T-helper 9 cell (primary cell): ENCODE measurements at regions not wholly inside any gene's neighbourhood (a gene's known extent, or its start where the extent isn't known, plus 50 kb on each side); places are given as distances from the start of the nearest gene placed in this dataset.
"Not testable (repeated sequence)": the region's sequence is repeated elsewhere in the genome, so short reads cannot be mapped to it uniquely, and the experiment has no call there.

Source experiments
- DNase-seq: peaks from one replicate; pipeline ENCODE4 v3.0.0-alpha.2; 2020

DNA sequence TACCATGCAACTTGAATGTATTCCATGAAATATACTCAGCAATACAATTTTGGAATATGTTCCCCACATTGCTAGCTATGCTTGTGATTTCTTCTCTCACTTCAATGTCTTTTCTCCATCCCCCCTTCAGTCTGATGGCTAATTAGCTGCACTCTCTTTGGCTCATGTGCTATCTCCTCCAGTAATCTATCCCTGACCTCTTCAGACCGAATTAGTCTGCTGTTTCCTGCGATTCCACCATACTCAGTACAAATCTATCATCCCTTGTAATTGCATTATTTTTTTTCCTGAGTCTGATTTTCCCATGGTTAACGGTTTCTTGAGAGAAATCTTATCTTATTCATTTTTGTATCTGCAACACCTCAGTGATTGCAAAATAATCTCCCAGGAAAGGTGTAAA is 360.7 kb upstream of the CDH10 start:
- no peak for DNase-seq

DNA sequence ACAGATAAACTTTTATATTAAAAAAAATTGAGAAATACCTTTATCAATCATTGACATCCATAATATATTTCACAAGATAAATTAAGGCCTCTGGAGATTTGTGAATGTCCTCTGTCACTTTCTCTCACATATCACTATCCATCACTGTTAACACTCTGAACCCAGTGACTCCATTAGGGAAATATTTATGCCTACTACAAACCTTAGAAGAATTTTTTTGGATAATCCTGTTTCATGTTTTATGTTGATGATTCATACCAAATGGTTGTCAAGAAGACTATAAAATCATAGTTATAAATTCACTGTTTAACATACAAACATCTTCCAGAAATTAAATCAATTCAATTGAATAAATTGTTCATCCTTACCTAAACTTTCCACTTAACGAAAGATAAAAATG is 357.6 kb upstream of the CDH10 start:
- no peak for DNase-seq

DNA sequence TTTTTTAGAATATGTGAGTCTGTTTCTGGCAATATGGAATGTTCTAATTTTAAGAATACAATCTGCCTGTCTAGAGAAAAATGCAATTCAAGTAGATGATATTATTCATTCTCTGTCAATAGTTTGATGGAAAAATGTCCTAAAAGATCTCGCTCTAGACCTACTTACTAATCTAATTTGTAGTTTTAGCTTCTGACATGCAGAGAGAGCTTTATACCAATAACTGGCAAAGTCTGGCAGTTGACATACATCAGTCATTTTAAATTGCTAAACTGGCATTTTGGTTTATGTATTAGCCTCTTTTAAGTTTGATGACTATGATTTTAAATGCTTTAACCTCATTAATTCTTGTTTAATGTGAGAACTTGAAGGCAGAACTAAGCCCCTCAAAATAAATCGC is 355.0 kb upstream of the CDH10 start:
- no peak for DNase-seq

DNA sequence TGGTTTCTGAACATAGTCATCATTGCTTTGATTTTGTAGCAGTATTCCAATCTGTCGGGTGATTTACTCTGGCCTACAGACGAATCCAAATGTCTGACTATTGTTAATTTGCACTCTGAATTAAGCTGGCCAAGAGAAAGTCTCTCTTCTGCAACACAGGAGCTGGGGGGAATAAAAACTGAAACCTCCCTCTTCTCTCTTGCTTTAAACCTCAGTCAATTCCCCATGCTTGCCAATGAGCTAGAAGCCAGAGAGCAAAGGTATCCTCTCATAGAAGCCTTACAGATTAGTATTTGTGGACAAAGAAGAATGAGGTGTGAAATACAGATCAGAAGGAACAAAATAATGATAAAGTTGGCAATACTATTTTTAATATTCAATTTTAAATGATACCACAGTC is 353.9 kb upstream of the CDH10 start:
- DNase-seq: no peak

DNA sequence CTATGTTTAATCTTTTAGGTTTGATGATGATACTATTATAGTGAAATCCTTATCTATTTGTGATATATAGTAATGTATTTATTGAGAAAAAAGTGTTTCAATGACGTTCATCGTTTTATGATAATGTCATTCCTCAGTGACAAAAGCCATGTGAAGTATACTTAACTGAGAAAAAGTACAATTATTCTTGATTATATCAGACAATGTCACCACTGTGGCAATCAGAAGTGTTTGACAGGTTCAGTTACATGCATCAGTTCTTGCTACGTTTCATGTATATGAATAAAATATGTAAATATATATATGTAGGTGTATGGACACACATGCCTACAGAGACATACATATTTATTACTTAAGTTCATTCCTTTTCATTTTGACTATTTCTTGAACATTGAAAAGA is 341.5 kb upstream of the CDH10 start:
- no peak for DNase-seq

DNA sequence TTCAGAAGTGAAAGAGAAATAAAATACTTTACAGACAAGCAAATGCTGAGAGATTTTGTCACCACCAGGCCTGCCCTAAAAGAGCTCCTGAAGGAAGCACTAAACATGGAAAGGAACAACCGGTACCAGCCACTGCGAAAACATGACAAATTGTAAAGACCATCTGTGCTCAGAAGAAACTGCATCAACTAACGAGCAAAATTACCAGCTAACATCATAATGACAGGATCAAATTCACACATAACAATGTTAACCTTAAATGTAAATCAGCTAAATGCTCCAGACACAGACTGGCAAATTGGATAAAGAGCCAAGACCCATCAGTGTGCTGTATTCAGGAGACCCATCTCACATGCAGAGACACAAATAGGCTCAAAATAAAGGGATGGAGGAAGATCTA is 333.8 kb upstream of the CDH10 start:
- DNase-seq: not testable (repeated sequence)

DNA sequence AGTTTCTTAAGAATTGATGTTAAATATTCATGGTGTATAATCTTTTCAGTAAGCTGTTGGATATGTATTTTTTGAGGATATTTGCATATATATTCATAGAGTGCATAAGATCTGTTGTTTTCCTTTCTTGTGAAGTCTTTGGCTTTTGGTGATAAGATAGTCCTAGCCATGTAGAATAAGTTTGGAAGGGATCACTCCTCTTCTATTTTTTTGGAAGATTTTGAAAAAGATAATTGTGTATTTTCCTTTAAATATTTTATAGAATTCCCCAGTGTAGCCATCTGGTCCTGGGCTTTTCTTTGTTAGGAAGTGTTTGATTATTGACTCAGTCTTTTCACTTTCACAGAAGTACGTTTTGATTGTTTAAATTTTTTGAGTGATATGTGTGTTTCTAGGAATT is 318.8 kb upstream of the CDH10 start:
- no peak for DNase-seq

DNA sequence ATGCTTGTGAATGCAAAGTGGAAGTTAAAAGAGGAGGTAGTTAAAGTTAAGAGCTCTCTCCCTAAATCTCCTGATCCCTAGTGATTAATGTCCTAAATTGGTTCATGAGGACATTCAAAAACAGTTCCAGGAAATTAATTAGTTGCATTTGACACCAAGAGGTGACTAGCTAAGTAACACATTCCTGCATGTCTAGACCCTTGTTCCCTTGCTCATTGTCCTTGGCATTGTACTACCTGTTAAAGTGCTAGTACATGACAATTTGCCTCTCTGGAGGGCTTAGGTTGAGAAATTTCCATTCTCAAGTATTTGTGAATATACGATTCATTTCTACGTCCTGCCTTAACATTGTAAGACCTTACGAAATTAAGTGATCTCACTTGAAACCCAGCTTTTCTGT is 278.6 kb upstream of the CDH10 start:
- DNase-seq: no peak

DNA sequence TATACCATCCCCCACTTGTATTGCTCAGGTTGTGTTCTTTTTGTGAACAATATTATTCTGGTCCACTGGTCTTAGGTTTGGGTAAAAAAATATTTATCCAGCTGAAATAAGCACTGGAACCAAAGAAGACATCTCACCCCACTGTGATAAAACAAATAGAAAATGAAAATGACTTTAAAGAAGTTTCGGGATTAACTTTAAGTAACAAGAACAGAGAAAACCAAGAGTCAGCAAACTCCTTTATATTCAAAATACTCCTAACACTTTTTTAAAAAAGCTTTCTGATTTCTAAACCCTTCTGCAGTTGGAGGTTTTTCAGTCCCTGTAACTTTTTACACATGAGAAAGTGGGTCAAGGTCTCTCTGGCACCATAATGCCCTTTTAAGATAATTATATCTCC is 273.9 kb upstream of the CDH10 start:
- DNase-seq: no peak

DNA sequence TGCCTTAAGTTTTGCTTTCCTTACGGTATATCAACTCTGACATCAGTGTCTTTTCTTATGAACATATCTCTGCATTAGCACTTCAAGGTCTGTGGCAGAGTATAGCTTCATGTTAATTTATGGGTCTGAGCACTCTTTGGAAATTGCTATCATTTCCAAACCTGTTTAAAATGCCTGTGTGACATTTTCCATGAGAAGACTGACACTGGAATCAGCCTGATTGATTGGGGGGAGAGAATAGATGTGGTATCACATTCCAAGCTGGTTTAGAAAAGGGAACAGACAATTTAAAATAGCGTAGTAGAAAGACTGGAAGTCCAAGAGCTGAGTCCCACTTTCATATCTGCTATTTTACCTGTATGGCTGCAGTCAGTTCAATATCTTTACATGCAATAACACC is 272.1 kb upstream of the CDH10 start:
- no peak for DNase-seq

DNA sequence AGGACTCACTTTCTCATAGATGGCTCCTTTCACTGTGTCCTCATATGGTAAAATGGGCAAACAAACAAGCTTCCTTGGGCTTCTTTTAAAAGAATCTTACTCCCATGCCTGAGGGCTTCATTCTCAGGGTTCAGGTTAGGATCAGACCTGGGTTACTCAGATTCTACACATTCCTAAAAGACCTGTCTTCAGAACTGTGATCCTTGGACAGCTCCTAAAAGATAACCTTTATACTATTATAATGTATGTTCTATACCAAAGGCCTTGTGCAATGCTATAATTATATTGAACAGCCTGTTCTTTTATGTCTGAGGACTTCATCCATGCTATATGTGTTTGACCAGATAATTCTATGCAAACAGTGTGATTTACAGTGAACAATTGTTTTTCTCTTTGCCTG is 264.4 kb upstream of the CDH10 start:
- no peak for DNase-seq

DNA sequence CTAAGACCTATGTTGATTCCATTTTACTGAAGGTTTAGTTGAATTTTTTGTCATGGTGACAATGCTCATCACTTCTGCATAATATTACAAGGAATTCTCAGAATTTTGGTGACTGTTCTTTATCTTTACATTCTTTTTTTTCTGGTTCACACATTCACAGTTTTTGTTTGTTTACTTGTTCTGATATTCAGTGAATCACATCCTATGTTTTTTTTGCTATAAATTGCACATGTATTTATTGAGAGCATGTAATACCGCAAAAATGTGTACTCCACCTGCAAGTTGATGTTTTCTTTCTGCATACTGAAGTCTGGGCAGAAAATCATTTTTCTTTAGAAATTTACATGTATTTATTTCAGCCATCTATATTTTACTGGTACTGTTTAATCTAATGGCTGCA is 261.9 kb upstream of the CDH10 start:
- DNase-seq: no peak

DNA sequence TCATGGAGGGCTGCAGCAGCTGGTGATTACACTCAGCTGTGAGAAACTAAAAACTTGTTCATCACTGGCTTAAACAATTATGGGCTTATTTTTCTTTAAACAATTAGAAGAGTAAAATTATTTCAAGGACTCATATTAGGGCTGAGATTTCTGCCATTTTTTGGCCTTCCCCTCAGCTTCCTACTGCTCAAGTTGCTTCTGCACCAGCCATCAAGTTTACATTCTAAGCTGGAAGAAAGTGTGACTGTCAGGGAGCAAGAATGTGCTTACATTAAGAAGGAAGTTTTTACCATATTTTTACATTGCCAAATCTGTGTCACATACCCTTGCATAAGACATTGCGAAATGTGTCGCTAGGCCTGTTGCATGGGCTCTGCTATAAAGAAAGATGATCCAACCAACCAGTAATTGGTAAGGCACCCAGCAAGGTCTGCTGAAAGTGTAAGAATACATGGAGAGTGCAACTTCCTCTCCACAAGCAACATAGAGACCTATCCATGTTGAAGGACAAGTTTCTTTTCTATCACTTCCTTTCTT is 260.3 kb upstream of the CDH10 start:
- DNase-seq: no peak

DNA sequence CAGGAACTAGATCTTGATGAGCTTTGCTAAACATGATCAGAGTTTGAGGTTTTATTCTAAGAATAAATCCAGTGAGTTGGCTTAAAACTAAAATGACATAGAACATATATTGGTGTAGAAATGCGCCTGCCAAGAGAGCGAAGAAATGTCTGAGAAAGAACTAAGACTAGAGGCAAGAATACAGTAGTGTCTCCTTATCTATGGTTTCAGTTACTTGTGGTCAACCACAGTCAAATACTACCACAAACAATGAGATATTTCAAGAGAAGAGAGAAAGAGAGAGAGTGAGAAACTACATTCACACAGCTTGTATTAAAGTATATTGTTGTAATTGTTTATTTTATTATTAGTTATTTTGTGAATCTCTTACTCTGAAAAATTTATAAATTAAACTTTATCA is 254.4 kb upstream of the CDH10 start:
- no peak for DNase-seq

DNA sequence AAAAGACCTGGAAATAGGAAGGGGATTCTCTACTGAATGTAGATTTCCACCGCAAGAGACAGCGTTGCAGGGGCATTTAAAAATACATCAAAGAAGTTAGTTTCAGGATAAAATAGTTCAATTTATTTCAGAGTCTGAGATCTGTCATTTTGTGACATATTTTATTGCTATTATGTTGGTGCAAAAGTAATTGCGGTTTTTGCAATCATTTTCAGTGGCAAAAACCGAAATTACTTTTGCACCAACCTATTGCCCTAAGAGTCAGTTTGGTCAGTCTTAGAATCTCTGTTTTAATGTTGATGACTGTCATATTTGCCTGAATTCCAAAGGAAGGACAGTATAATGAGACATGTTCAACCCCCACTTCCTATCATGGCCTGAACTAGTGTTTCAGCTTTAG is 219.5 kb upstream of the CDH10 start:
- no peak for DNase-seq

DNA sequence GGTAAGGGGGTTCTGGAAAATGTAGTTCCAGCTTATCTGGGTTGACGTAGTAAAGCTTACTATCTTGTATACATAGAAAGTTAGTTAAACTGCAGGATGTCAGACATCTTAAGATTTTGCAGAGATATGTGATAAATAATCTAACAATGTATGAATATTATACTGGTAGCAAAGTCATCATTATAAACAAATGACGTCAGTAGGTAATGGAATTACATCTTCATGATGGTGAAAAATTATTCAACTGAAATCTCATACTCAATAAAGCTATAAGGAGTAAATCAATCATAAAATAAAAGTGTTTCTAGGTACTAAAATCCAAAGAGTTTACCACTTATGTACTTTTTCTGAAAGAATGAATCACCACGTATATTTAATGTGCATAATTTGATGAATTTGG is 217.3 kb upstream of the CDH10 start:
- DNase-seq: no peak

DNA sequence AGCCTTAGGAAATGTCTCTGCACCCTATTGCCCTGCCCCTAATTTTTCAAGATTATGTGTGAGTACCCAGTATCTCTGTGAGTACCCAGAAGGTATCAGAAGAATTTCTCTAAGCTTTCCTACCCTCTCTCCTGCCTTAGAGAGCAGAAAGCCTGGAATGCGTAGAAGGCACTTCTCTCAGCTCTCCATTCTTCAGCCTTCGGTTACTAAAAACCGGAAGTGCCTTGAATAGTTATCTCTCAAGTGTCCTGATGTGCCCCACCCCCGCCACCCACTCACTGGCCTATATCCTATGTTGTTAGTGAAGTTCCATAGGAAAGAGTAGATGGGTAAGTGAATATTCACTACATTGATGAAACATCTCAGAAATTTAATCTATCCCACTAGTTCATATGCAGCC is 210.7 kb upstream of the CDH10 start:
- no peak for DNase-seq

DNA sequence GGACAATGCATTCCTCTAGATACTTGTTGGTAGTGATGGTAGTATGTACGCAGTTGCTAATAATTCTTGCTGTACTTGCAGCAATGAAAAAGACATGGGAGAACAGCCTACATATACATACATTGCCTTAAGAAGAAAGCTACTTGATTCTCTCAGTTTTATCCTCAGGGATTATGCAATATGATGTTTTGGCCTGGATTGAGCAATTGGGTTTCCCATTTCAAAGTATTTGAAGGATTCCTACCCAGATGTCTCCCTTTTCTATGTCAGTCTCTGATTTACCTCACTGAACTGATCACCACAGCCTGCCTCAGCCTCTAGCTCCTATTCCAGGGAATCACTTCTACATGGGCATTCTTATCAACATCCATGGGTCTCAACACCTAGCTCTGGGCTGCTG is 210.1 kb upstream of the CDH10 start:
- DNase-seq: no peak

DNA sequence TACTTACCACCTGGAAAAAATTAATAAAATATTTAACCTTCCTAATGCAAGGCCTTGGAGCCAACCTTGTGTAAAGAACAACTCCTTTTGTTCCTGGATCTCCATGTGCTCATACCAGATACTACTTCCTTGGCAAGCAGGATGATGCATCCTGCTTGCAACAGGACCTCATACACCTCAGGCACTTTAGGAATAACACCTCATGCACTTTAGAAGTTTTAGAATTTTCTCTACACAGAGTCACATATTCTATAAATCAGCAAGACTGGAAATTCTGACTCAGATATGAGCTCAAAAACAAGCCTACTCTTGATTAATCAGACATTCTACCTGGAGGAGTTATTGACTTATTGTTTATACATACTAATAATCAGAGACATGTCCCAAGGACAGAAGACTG is 209.6 kb upstream of the CDH10 start:
- DNase-seq: no peak

DNA sequence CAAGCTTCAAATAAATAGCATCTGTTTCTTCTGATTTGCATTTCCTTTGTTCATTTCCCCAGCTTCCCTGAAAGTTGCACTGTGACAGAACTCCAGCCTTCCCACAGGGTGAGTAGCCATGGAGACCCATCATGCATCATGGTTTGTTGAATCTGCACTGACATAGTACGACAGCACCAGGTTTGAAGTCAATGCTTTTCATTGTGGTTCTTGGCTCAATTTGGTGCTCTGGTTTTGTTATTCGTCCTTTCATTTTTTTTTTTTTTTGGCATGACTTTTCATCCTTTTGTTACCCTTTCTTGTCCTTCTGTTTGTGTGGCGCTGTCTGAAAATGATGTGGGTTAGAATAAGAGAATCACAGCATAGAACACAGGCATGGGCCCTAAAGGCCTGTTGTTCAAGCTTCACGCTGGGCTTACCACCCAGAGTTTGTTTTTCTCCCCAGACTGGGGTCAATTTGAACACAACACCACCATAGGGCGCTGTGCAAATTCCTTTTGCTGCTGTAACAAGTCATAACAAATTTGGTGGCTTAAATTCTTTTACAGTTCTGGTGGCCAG is 206.2 kb upstream of the CDH10 start:
- DNase-seq: no peak

DNA sequence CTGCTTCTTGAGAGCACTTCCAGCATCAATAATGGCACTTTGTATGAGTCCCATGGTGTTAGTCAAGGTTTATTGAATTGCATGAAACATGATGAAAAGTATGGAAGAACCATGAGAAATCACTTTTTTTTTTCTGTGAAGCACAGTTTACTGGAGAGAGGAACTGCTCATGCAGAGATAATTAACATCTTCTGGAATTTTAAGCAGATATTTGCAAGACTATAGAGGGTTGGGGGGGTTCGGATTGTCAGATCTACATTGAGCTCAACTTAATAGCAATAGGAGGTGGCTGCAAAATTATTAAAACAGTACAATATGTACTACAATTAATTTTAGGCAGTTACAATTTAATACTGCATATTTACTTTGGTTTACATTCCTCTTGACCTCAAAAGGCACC is 204.4 kb upstream of the CDH10 start:
- DNase-seq: no peak

DNA sequence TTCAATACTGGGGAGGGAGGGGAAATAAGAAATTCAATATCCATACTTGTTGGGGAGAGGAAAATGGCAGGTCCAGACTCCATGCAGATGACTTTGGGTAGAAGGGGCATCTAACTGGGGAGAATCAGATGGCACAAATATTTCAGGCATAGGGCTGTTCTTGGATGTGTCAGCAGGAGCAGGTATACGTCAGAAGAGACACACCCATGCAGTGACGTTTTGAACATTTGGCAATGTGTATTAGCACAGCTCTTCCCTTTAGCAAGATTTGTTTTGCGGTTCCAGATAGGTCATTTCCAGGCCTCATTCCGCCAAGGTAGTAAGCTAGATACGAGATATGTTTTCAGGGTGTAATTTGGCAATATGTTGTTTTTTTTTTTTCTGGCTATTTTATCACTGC is 187.2 kb upstream of the CDH10 start:
- DNase-seq: no peak

DNA sequence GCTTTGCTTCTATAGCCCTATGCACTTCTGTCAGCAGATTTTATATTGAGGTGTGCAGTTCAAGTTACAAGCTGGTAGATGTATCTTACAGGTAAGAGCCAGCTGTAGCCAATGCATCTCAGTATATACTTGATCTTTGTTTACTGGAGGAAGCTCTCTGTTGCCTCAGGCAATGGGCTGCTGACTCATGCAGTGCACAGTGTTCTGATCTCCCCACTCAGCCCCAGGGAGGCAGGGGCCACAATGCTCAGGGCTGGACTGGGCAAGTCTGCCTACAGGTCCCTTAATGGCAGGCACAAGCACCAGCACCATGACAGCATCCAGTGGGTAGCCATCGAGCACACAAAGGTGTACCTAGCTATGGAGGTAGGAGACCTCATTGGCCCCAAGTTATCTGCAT is 178.8 kb upstream of the CDH10 start:
- no peak for DNase-seq

DNA sequence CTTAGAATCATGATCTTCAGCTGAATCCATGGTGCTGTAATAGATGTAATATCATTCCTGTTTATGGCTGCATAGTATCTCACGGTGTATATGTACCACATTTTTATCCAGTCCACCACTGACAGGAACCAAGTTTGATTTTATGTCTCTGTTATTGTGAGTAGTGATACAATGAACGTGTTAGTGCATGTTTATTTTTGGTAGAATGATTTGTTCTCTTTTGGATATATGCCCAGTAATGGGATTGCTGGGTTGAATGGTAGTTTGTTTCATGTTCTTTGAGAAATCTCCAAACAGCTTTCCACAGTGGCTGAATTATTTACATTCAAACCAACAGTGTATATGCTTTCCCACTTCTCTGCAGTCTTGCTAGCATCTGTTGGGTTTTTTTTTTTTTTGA is 175.1 kb upstream of the CDH10 start:
- no peak for DNase-seq

DNA sequence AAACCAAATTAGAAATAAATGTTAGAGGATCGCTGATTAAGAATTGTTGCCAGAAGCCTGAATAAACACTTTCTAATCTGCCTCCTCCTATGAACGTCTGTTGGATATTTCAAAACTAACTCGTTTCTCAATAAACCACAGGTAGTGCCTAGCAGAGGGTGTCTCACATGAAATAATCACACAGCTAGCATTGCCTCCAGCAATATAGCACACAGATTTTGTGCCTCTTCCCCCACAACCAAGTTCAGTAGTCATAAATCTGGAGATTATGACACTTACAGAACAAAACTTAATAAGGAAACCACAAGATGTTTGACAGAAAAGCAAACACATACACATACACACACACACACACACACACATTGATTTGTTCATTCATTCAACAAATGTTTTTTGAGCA is 173.2 kb upstream of the CDH10 start:
- DNase-seq: no peak

DNA sequence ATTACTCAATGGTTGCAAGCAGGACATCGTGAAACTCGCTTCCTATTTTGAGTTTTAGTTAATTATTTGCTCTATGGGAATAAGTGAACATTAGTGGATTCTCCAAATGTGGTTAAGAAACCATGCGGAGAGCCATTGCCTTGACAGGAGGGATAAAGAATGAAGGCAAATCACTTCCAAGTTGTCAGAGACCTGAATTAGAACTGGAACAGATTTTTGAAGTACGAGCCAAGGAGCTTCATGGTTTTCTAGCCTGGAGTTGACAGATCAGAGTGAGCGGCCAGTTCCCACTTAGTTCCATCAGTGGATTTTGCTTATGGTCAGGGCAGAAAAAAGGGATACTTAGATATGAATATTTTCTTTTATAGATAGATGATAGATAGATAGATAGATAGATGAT is 171.4 kb upstream of the CDH10 start:
- no peak for DNase-seq
